ENCODE measurements at regions not wholly inside any gene's neighbourhood (a gene's known extent, or its start where the extent isn't known, plus 50 kb on each side); places are given as distances from the start of the nearest gene placed in this dataset.

GRCh38 chr16:27152121-27152520 is 51.2 kb upstream of the KDM8 start (continued):
- TF ChIP-seq CHD7 (IDR thresholded peaks at IDR 0.05; ENCODE audit: insufficient replicate concordance, low read length) (no peak), KDM1A (IDR thresholded peaks at IDR 0.05; ENCODE audit: borderline replicate concordance, low read length) (no peak), GABPA (IDR thresholded peaks at IDR 0.05; ENCODE audit: borderline replicate concordance, insufficient read depth, low read length) (no peak)
